H7 (cell line): ENCODE measurements at regions not wholly inside any gene's neighbourhood (a gene's known extent, or its start where the extent isn't known, plus 50 kb on each side); places are given as distances from the start of the nearest gene placed in this dataset.

ENCODE experiments used
- DNase-seq: peaks from one replicate; pipeline ENCODE4 v3.0.0; 2012
- H3K27me3 ChIP-seq: 2 replicates; pipeline ENCODE4 v1.6.0; 2011; ENCODE audit warnings: mild to moderate bottlenecking, low read length; ENCODE audit not compliant: control insufficient read depth, insufficient read depth
- H3K36me3 ChIP-seq: replicated peaks from 2 replicates; pipeline ENCODE4 v1.5.1; 2011; ENCODE audit warnings: low read length; ENCODE audit not compliant: control insufficient read depth, insufficient read depth
- H3K4me3 ChIP-seq: 2 replicates; pipeline ENCODE4 v1.5.1; 2011; ENCODE audit warnings: low read depth, mild to moderate bottlenecking, control low read depth, low read length, moderate library complexity; ENCODE audit not compliant: insufficient read depth

DNA sequence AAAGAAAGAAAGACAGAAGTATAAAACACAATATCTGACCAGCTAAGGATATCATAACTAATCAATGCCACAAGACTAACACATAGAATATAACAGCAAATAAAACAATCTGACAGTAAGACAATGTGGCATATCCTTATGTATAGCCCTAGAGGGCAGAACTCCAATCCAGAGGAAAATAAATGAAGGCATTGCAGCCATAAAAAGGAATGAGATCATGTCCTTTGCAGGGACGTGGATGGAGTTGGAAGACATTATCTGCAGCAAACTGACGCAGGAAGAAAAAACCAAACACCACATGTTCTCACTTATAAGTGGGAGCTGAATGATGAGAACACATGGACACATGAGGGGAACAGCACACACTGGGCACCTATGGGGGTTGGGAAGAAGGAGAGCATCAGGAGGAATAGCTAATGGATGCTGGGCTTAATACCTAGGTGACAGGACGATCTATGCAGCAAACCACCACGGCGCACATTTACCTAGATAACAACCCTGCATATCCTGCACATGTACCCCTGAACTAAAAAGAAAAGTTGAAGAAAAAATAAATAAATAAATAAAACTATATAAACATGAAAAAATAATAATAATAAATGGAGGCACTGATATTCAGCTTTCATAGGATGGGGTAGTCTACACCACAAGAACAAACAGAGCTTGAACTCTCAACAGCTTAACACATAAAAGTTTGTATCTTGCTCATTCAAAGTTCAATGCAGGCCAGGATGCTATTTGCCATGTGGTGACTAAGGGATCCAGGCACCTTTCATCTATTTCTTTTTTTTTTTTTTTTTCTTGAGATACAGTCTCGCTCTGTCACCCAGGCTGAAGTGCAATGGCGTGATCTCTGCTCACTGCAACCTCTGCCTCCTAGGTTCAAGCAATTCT lies 66.1 kb upstream of the KAT6B start:
- no peaks in the 10 kb centered on the region for H3K36me3 ChIP-seq
- DNase-seq: no peak

DNA sequence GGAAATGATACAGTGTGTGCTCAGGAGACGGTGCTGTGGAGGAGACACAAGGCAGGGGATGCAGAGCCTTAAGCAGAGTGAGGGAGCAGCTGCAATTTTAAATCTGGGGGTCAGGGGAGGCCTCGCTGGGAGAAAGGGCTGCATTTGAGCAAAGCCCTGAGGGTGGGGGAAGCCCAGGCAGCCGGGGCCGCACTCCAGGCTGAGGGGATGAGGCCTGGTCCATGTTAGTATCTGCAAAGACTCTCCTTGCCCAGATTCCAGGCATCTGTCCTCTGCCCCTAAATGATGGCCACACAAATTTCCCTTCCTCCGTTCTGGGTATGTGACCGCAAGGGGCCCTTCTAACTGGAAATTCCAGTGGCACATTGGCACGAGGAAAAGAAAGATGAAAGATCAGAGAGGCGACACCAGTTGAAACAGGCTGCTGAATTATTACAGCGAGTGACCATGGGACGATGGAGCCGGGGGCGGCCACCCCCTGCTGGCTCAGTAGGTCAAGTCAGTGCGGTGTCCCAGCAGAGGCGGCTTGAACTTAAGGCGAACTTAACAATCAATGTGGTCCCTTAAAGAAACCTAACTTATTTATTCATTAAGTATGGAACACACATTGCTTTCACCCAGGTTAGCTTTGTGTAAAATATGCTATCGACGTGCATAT lies 62.3 kb upstream of the KAT6B start:
- H3K4me3 ChIP-seq: no peak overlapping the region
- H3K36me3 ChIP-seq: no peaks in the 10 kb centered on the region
- peak; percentile 41 for DNase-seq
- H3K27me3 ChIP-seq: no peaks in the 10 kb centered on the region

More for the DNA sequence above, 66.1 kb upstream of the KAT6B start:
- H3K4me3 ChIP-seq: no peak overlapping the region
- H3K27me3 ChIP-seq: no peaks in the 10 kb centered on the region

DNA sequence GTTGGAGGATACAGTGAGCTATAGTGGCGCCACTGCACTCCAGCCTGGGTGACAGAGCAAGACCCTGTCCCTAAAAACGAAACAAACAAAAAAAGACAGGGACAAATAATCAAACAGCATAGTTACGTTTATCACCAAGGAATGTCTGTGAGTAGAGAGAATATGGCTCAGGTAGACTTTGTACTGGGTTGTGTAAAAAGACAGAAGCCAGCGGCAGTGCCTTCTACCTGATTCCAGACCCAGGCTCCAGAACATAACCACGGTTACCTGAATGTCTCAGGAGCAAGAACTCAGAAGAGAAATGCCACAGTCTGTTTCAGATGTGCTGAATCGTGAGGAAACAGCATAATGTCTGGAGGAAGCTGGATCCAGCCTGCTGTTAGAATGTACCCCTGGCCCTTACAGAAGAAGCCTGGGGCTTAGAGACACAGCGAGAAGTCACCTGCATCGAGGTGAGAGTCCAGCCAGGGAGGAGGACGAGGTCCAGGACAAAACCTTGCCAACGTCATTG lies 60.9 kb upstream of the KAT6B start:
- no peak for DNase-seq
- Histone ChIP-seq H3K27me3 (no peaks in the 10 kb centered on the region), H3K36me3 (no peaks in the 10 kb centered on the region), H3K4me3 (no peak overlapping the region)

DNA sequence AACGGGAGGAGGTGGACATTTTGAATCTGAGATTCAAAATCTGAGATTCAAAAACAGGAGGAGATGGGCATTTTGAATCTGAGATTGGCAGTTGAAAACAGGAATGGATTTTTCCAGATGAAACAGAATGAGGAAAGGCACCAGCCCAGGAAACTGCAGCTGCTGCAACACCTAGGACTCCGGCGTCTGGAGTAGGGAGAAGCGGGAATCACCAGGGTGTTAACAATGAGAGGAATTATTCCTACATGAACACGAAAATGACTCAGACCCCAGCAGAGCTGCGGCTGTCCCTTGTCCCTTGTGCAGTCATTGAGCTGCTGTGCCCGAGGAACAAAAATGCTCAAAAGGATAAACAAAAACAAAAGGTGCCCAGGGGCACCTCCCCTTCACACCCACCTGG lies 59.9 kb upstream of the KAT6B start:
- H3K36me3 ChIP-seq: no peaks in the 10 kb centered on the region
- H3K27me3 ChIP-seq: no peaks in the 10 kb centered on the region
- DNase-seq: no peak
- no peak overlapping the region for H3K4me3 ChIP-seq

DNA sequence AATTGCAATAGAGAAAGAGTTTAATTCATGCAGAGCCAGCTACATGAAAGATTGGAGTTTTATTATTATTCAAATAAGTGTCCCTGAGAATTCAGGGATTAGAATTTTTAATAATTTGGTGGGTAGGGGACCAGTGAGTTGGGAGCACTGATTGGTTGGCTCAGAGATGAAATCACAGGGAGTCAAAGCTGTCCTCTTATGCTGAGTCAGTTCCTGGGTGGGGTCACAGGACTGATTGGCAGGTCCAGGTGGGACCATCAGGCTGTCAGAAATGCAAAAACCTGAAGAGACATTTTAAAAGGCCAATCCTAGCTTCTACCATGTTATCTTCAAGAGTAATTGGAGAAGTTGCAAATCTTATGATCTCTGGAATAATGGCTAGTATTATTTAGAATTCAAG lies 56.0 kb upstream of the KAT6B start:
- no peak overlapping the region for H3K4me3 ChIP-seq
- H3K36me3 ChIP-seq: no peaks in the 10 kb centered on the region
- no peak for DNase-seq
- no peaks in the 10 kb centered on the region for H3K27me3 ChIP-seq

DNA sequence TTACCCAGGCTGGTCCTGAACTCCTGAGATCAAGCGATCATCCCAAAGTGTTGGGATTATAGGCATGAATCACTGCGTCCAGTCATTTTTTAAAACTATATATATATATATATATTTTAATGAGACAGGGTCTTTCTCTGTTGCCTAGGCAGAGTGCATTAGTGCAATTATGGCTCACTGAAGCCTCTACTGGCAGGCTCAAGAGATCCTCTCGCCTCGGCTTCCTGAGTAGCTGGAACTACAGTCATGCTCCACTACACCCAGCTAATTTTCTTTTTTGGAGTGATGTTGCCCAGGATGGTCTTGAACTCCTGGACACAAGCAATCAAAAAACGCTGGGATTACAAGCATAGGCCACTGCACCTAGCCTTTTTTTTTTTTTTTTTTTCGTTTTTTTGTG lies 55.3 kb upstream of the KAT6B start:
- H3K36me3 ChIP-seq: no peaks in the 10 kb centered on the region
- no peak for DNase-seq
- H3K4me3 ChIP-seq: no peak overlapping the region
- H3K27me3 ChIP-seq: no peaks in the 10 kb centered on the region

DNA sequence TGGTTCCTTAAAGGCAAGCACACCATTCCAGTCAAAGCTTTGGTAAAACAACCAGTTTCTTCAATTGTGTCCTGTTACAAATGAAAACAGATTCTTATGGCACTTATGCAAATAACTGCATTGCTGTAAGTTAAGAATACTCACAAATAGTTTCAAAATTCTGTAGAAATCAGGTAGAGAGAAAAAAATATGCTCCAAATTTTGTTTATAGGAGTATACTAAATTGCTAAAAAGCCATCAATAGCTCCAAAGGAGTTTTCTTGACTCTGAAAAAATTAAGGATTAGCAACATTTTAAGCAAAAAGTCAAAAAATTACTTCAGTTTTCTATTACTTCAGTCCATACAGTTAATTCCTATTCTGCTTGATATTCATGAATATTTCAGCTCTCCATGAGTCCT lies 51.3 kb upstream of the KAT6B start:
- Histone ChIP-seq H3K4me3 (no peak overlapping the region), H3K27me3 (no peaks in the 10 kb centered on the region), H3K36me3 (no peaks in the 10 kb centered on the region)
- no peak for DNase-seq
